Body of pancreas (tissue), 4 donors: ENCODE measurements at regions not wholly inside any gene's neighbourhood (a gene's known extent, or its start where the extent isn't known, plus 50 kb on each side); places are given as distances from the start of the nearest gene placed in this dataset.

Source experiments
- ATAC-seq: fragments of 150-250 bp; one replicate; pipeline ENCODE4 v1.9.1; 2016
- DNase-seq, 4 donors: peaks; one replicate each; pipeline ENCODE4 v3.0.0-alpha.2; 2019
- H3K27ac ChIP-seq, 4 donors: fragments of 200-600 bp; sonication (generic); 1 replicate in 3 of 4; 2 replicates in 1 of 4; pipeline versions ENCODE4 v1.5.1 to v1.6.1; 2016 to 2019; ENCODE audit warnings: mild to moderate bottlenecking in 1 of 4, mixed read lengths in 1 of 4, moderate library complexity in 1 of 4
- H3K27me3 ChIP-seq, 2 donors: fragments of 200-600 bp; sonication (generic); one replicate each; pipeline ENCODE4 v1.6.0; 2016; ENCODE audit warnings: mild to moderate bottlenecking in 1 of 2
- H3K36me3 ChIP-seq, 2 donors: fragments of 200-600 bp; sonication (generic); replicated peaks in 1 of 2; 2 replicates each; pipeline ENCODE4 v1.5.1; 2016; ENCODE audit warnings: low read depth in 2 of 2; ENCODE audit not compliant: insufficient read depth in 1 of 2
- H3K4me1 ChIP-seq: fragments of 200-600 bp; sonication (generic); one replicate; pipeline ENCODE4 v1.6.0; 2016
- H3K4me3 ChIP-seq, 2 donors: fragments of 200-600 bp; sonication (generic); 1 replicate in 1 of 2; 2 replicates in 1 of 2; pipeline ENCODE4 v1.5.1; 2016 to 2019
- H3K9me3 ChIP-seq, 3 donors: fragments of 200-600 bp; sonication (generic); 1 replicate in 2 of 3; 2 replicates in 1 of 3; pipeline ENCODE4 v1.5.1; 2016
- CTCF ChIP-seq, 7 experiments: fragments of 450-650 bp in 4 of 7; fragments of 200-600 bp in 3 of 7; sonication (generic) in 3 of 7; IDR thresholded peaks; one replicate each; pipeline ENCODE4 v1.5.1; 2016 to 2019; ENCODE audit warnings: antibody characterized with exemption in 7 of 7
- POLR2A ChIP-seq, 3 donors: fragments of 450-650 bp; IDR thresholded peaks; one replicate each; pipeline ENCODE4 v1.6.1; 2016; ENCODE audit warnings: antibody characterized with exemption in 3 of 3, mild to moderate bottlenecking in 2 of 3
- WGBS, 2 donors: methylation state at CpG; one replicate each; pipeline ENCODE4 v1.1.5; 2017; 5-methylcytosine and 5-hydroxymethylcytosine counted together
- intact Hi-C: fragments of 100-400 bp; cut with DNase I; formaldehyde crosslinking; loops from one replicate; pipeline ENCODE4 v1.15.1; 2023

- Histone ChIP-seq H3K9me3 (no peaks in the 10 kb centered on the region), H3K27ac (no peak overlapping the region), H3K36me3 (no peaks in the 10 kb centered on the region), H3K4me3 (no peak overlapping the region), H3K4me1 (no peaks in the 10 kb centered on the region), H3K27me3 (no peaks in the 10 kb centered on the region)
- DNase-seq = no peak
- TF ChIP-seq CTCF (IDR thresholded peaks at IDR 0.05) = no peak
- intact Hi-C loops = no loop called here
- 65 to 73% methylated on average over 2 of the region's 2 CpGs for WGBS, 2 donors
- ATAC-seq = no peak
Observed at GRCh38 chr3:3632449-3632848, 166.8 kb upstream of the LRRN1 start.

- TF ChIP-seq CTCF (IDR thresholded peaks at IDR 0.05) = no peak
- 73 to 75% methylated on average over 4 of the region's 4 CpGs for WGBS, 2 donors
- Histone ChIP-seq H3K4me3 (no peak overlapping the region), H3K36me3 (no peaks in the 10 kb centered on the region), H3K27ac (no peak overlapping the region), H3K9me3 (no peaks in the 10 kb centered on the region), H3K27me3 (no peaks in the 10 kb centered on the region), H3K4me1 (no peaks in the 10 kb centered on the region)
- DNase-seq (no peak), ATAC-seq (no peak)
- intact Hi-C loops = no loop called here
Observed at GRCh38 chr3:3631114-3631513, 168.1 kb upstream of the LRRN1 start.

GRCh38 chr3:3629911-3630310 is 169.3 kb upstream of the LRRN1 start:
- Histone ChIP-seq H3K9me3 (no peaks in the 10 kb centered on the region), H3K27me3 (no peaks in the 10 kb centered on the region), H3K4me1 (no peaks in the 10 kb centered on the region), H3K4me3 (no peak overlapping the region), H3K36me3 (no peaks in the 10 kb centered on the region), H3K27ac (no peak overlapping the region)
- TF ChIP-seq CTCF (IDR thresholded peaks at IDR 0.05) (no peak), POLR2A (IDR thresholded peaks at IDR 0.05) (no peak)
- ATAC-seq (no peak), DNase-seq (no peak)
- intact Hi-C loops = no loop called here

GRCh38 chr3:3628676-3629328 is 170.4 kb upstream of the LRRN1 start:
- intact Hi-C loops = no loop called here
- Histone ChIP-seq H3K27me3 (no peaks in the 10 kb centered on the region), H3K36me3 (no peaks in the 10 kb centered on the region), H3K4me1 (no peaks in the 10 kb centered on the region), H3K9me3 (no peaks in the 10 kb centered on the region), H3K27ac (no peak overlapping the region), H3K4me3 (no peak overlapping the region)
- no peak for ATAC-seq
- 47 to 49% methylated on average over 3 of the region's 3 CpGs for WGBS, 2 donors
- TF ChIP-seq POLR2A (IDR thresholded peaks at IDR 0.05) (no peak), CTCF (IDR thresholded peaks at IDR 0.05) (no peak)
- DNase-seq = no peak

GRCh38 chr3:3627114-3627513 is 172.1 kb upstream of the LRRN1 start:
- Histone ChIP-seq H3K9me3 (peaks cover 0 to 4% (median 0%) of the 10 kb centered on the region in 3 donors), H3K27ac (no peak overlapping the region), H3K4me1 (no peaks in the 10 kb centered on the region), H3K27me3 (no peaks in the 10 kb centered on the region), H3K4me3 (no peak overlapping the region), H3K36me3 (no peaks in the 10 kb centered on the region)
- DNase-seq (no peak), ATAC-seq (no peak)
- intact Hi-C loops = no loop called here
- TF ChIP-seq CTCF (IDR thresholded peaks at IDR 0.05) = no peak
- no peak for TF ChIP-seq POLR2A (IDR thresholded peaks at IDR 0.05)
- 70 to 83% methylated on average over 3 of the region's 3 CpGs for WGBS, 2 donors
